ENCODE measurements at regions not wholly inside any gene's neighbourhood (a gene's known extent, or its start where the extent isn't known, plus 50 kb on each side); places are given as distances from the start of the nearest gene placed in this dataset.
"Not testable (repeated sequence)": the region's sequence is repeated elsewhere in the genome, so short reads cannot be mapped to it uniquely, and the experiment has no call there.

DNA sequence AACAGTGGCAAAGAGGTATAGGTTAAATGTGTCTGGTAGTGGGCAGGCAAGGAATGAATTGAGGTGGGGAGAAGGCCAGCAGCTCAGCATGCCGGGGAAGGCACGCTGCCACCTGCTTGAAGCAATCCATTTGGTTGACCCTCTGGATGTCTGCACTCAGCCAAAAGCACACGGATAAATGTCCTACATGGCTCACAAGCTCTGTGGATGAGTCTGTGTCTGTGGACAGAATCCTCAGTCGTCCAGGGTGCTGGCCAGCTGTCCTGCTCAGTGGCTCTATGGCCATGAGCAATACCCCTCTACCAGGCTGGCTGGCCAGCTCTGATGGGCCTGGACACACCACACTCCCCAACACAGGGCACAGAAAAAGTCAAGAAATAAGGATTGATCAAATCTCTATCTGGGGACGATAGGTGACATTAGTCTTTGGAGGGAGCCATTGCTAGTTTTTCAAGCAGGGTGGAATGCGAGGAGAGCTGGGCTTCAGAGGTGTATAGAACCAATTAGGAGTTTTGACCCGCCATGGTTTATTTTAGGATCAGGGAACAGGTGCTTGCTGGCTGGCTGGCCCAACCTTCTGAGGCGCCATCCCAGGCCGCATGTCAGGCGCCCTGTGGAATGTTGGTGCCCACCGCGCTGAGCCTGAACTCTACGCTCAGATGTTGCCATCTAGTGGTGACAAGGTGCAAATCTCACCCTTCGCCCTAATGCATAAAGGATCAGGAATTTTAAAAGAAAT lies 493.4 kb downstream of the TNS3 start:
- peak; percentile 17 for DNase-seq

DNA sequence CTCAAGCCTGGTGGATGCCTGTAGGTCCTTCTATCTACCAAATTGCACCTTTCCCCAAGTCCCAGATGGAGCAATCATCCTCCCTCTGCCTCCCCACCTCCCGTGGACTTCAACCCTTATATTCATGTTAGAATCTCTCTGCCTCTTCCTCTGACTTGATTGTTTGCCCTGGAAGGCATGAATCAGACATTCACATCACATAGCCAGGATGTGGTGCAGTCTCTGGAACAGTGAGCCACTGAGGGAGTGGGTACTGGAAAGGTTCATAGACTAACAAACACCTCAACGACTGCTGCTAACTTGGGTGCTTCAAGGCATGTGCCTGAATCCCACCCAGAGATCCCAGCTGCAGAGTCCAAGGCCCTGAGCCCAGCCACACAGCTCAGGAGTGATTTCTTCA lies 494.0 kb downstream of the TNS3 start:
- DNase-seq, result no peak

DNA sequence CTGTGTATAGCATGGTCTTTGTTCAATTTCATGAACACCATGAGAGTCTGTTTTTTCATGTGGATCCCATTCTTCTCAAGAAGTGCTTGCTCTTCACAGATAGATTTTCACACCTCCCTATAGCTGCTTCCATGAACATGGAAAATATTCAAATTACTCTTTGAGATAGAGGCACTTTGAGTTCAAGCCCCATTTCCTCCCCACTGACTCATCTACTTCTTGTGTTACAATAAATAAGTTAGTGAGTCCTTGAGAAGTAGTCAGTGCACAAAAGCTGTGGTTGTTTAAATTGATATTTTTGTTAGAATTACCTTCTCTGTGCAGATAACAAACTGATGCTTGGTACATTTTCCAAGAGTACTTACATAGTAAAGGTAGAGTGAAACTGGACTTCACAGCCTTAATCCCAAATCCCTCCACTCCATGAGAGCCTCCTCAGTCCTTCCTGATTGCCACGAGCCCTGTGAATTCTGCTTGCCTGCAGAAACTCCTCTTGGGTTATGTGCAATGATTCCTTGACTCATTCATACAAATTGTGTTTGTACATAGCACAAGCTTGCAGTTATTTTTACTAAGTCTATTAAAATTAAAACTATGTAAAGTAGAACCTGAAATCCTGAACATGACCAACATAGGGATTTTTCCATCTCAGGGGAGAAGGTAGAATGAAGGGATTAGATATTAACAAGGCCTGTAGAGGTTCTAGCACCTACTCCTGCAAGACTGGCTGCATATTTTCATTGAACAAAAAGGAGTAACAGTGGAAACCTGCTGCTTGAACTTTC lies 496.2 kb downstream of the TNS3 start:
- DNase-seq, result no peak

GRCh38 chr7:47083476-47084250 lies 498.2 kb downstream of the TNS3 start:
- DNase-seq, result no peak

- no peak for DNase-seq
Measured at GRCh38 chr7:47080816-47081215, 501.1 kb downstream of the TNS3 start.

DNA sequence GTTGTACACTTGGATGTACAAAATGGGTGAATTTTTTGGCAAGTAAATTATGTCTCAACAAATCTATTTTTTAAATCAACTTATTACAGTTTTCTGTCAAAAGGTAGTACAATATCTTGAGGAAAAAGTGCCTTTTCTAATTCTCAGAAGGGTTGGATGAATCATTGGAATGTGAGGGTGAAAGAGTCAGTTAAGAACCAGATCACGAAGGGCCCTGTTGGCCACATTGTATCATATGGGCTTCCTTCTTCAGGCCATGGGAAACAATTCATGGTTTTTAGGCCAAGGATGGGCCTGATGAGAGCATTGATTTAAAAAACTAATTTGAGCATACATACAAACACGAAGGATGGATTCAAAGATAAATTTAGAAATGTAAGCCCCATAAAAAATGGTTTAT lies 503.7 kb downstream of the TNS3 start:
- DNase-seq, result no peak

DNA sequence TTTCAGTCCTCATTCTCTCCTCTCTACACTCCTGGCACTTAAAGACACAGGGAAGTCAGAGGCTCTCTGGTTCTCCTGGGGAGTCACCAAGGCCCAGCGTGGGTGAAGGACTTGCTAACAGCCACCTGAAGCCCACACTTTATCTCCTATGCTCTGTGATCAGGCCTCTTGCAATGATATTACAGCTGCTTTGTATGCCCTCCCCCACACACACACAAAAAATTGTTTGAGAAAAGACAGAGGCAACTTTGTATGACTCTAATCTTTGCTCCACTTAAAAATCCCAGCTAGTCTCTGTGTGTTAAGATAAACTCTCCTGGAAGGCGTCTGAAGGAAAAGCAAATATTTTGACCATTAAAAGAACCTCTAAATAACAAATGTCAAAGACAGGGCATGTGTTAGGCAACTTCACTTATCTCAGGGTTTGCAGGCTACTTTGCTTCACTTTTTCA lies 507.2 kb downstream of the TNS3 start:
- DNase-seq, result no peak

DNA sequence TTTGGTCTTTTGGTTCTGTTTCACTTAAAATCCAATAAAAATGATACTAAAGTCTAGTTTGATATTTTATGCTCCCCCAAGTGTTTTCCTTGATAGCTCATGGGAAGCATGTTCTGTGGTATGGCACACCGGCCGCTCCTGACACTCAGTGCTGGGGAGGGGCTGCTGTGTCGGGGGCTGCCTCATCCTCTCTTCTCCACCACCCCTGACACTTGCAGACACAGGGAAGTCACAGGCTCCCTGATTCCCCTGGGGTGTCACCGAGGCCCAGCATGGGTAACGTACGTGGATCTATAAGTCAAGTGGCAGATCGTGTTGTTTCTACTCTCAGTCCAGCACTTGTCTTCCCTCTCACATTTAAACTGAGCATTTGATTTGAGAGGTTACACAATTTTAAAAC lies 508.6 kb downstream of the TNS3 start:
- DNase-seq, result no peak

GRCh38 chr7:47071866-47072265 lies 510.0 kb downstream of the TNS3 start:
- no peak for DNase-seq

GRCh38 chr7:47069385-47070076 lies 512.4 kb downstream of the TNS3 start:
- no peak for DNase-seq

DNA sequence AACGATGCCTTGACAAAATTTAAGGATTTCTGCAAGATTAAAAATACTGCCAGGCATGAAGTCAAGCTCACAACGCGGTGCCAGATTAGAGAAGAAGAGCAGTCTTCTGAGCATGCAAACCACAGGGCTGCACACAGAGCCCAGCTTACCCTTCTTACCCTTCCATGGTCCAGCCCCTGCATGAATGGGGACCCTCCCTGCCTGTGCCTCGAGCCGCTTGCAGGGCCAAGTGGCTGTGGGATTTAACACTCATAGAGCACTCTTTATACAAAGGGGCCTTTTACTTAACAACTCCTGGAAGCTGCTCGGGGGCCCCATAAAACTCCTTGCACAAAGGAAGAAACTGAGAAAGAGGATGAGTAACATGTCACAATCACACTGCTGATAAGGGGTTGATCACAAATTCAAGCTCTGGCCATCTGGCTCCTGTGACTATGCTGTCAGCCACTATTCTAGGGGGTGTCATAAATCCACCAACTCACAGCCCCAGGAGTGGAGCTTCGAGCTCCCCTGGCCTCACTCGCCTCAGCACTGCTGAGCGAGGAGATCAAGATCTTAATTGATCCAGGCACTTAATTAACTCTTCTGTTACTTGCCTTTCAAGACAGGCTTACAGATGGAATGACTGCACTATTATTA lies 514.8 kb downstream of the TNS3 start:
- DNase-seq, result no peak

GRCh38 chr7:47056731-47057130 lies 525.2 kb downstream of the TNS3 start:
- no peak for DNase-seq

DNA sequence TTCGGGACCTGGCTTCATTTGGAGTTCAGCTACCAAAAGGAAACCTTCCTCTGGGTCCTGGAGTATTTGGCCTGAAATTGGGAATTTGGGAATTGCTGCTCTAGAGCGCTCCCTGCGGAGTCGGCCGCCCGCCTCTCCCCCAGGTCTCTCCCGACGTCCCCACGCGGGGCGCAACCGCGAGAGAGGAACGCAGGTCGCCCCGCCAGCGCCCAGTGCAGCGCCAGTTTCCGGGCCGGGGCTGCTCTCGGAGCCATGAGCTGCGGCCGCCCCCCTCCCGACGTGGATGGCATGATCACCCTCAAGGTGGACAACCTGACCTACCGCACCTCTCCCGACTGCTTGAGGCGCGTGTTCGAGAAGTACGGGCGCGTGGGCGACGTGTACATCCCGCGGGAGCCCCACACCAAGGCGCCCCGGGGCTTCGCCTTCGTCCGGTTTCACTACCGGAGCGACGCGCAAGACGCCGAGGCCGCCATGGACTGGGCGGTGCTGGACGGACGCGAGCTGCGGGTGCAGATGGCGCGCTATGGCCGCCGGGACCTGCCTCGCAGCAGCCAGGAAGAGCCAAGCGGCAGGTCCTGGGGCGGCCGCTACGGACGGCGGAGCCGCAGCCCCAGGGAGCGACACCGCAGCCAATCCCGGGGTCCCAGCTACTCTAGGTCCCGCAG lies 529.2 kb downstream of the TNS3 start:
- DNase-seq, result not testable (repeated sequence)

- no peak for DNase-seq
Measured at GRCh38 chr7:47049234-47049774, 532.6 kb downstream of the TNS3 start.

- no peak for DNase-seq
Measured at GRCh38 chr7:47047384-47047783, 534.5 kb downstream of the TNS3 start.

GRCh38 chr7:47046949-47047348 lies 535.0 kb downstream of the TNS3 start:
- DNase-seq, result no peak

GRCh38 chr7:47045207-47046051 lies 536.5 kb downstream of the TNS3 start:
- DNase-seq, result no peak

DNA sequence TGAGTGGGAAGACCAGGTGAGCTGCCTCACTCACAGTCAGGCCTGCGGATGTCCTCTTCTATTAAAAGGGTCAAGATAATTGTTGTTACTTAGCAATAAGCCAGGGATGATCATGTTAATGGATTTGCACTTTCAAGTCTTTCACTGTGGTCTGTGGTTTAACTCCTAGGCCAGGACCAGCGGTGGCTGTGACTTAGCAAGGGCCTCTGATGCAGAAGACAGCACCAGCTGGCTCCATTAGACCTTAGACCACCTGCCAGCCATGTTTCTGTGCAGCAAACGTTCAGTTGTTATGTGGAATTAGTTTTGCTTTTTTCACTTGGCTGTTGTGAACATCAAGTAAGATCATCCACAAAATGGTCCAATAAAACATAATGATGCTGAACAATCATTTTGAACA lies 537.3 kb downstream of the TNS3 start:
- DNase-seq, result no peak

DNA sequence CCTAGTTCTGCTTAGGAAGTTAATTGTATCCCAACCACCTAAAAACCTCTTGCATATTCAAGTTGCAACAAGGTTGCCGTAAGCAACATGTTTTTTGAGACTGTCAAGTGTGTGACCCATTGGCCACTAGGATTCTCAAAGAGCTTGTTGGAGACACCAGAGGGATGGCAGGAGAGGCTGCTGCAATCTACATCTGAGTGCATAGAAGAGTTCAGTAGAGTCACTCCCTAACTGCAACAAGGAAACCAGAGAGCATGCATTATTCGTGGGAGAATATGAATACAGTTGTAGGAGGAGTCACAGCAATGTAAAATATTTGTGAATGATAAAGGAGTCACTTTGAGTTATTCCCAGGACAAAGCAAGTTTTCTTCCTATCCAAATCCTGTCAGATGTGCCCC lies 538.6 kb downstream of the TNS3 start:
- no peak for DNase-seq

DNA sequence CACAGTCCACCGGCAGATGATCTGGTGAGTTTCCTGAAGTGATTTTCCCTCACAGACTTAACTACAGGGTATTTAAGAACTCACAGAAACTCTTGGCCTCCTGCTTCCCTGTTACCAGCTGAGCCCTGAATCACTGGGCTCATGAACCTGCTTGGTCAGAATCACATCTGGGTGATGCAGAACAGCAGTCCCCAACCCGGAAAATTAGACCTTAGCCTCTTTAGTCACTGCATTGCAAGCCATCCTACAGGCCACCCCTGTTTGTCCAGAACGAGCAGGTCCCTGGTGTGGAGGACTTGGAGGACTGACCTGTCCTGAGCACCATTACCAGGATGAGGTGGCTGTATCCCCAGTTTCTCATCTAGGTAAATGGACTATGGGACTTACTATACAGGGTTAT lies 539.2 kb downstream of the TNS3 start:
- no peak for DNase-seq
